ENCODE measurements at regions not wholly inside any gene's neighbourhood (a gene's known extent, or its start where the extent isn't known, plus 50 kb on each side); places are given as distances from the start of the nearest gene placed in this dataset.

DNA sequence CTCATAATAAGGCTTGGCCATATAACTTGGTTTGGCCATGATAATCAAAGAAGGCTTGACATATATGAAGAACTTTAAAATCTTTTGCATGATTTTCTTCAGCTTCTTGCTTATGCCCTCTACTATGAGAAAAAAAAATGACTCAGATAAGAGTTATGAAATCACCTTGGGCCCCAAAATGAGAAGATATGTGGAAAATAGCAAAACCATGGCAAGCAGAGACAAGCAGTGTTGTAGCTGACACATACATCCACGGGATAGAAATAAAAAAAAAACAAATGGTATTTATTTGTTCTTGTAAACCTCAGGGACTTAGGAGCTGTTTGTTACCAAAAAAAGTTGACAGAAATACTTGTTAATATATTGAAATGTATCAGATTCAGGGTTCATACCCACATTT, 614.8 kb upstream of the BCHE start:
- ChIA-PET CTCF (ENCODE audit: partially characterized antibody) (no interaction called here), POLR2A (ENCODE audit: partially characterized antibody) (no interaction called here)
- DNase-seq: no peak

DNA sequence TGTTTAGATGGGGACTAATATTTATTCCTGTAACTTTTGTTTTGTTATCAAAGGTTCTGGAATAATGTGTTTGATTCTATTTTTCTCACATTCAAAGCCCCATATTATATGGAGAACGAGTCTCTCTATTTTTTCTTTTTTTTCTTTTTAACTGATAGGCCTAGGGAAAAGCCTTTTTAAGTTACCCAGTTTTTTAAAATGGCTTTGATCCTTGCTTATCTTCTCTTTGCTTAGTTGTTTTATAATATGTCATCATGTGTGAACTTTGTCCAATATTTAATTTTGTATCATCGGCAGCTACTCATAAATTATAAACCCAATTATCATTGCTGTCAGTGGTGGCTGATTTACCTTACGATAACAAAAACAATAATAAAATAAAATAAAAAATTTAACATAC, 610.3 kb upstream of the BCHE start:
- ChIA-PET POLR2A (ENCODE audit: partially characterized antibody) (no interaction called here), CTCF (ENCODE audit: partially characterized antibody) (no interaction called here)
- H3K4me1 ChIP-seq (ENCODE audit: insufficient read depth, low read length): no peaks in the 10 kb centered on the region
- H3K4me3 Mint-ChIP-seq: no peak overlapping the region
- H3K27ac Mint-ChIP-seq: no peak overlapping the region
- DNase-seq: no peak
- H3K36me3 Mint-ChIP-seq: no peaks in the 10 kb centered on the region
- no peak overlapping the region for H3K4me3 ChIP-seq (ENCODE audit: low read length in 2 of 2)
- intact Hi-C loops (cut with micrococcal nuclease): no loop called here
- no peaks in the 10 kb centered on the region for H3K4me1 Mint-ChIP-seq
- H3K27me3 ChIP-seq (ENCODE audit: insufficient read depth, low read length): no peaks in the 10 kb centered on the region
- H3K9me3 ChIP-seq (ENCODE audit: control insufficient read depth in 1 of 2, low read length in 2 of 2): peaks cover 0 to 3% of the 10 kb centered on the region in 2 donors
- peaks cover 0 to 12% (median 4%) of the 10 kb centered on the region in 8 donors for H3K9me3 Mint-ChIP-seq
- no peaks in the 10 kb centered on the region for H3K27me3 Mint-ChIP-seq
- H3K36me3 ChIP-seq (ENCODE audit: insufficient read depth, low read length): no peaks in the 10 kb centered on the region
- H3K27ac ChIP-seq (ENCODE audit: low read depth, low read length): no peak overlapping the region

More for the DNA sequence above, 614.8 kb upstream of the BCHE start:
- Mint-ChIP-seq H3K9me3 (peaks cover 0 to 8% (median 0%) of the 10 kb centered on the region in 8 donors), H3K36me3 (no peaks in the 10 kb centered on the region), H3K4me1 (no peaks in the 10 kb centered on the region), H3K27ac (no peak overlapping the region), H3K27me3 (no peaks in the 10 kb centered on the region), H3K4me3 (no peak overlapping the region)
- Histone ChIP-seq H3K4me3 (ENCODE audit: low read length in 2 of 2) (no peak overlapping the region), H3K27me3 (ENCODE audit: insufficient read depth, low read length) (no peaks in the 10 kb centered on the region), H3K4me1 (ENCODE audit: insufficient read depth, low read length) (no peaks in the 10 kb centered on the region), H3K27ac (ENCODE audit: low read depth, low read length) (no peak overlapping the region), H3K9me3 (ENCODE audit: control insufficient read depth in 1 of 2, low read length in 2 of 2) (no peaks in the 10 kb centered on the region), H3K36me3 (ENCODE audit: insufficient read depth, low read length) (no peaks in the 10 kb centered on the region)
- intact Hi-C loops (cut with micrococcal nuclease): no loop called here

DNA sequence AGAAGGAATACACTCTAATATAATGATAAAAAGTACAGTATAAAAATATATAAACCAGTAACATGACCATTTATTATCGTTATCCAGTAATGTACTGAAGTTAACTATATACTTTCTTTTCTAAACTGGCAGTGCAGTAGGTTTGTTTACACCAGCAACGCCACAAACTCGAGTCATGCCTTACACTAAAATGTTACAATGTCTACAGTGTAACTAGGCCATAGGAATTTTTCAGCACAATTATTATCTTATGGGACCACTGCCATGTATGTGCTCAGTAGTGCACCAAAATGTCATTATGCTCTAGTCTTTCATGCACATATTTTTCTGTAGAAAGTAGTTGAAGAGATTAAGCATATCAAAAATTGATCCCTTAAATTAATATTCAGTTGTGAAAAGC, 609.8 kb upstream of the BCHE start:
- H3K27ac ChIP-seq (ENCODE audit: low read depth, low read length): no peak overlapping the region
- no peak for DNase-seq
- Mint-ChIP-seq H3K9me3 (peaks cover 2 to 12% (median 4%) of the 10 kb centered on the region in 8 donors), H3K4me3 (no peak overlapping the region), H3K27ac (no peak overlapping the region), H3K4me1 (no peaks in the 10 kb centered on the region), H3K27me3 (no peaks in the 10 kb centered on the region), H3K36me3 (no peaks in the 10 kb centered on the region)
- CTCF ChIA-PET (ENCODE audit: partially characterized antibody): no interaction called here
- POLR2A ChIA-PET (ENCODE audit: partially characterized antibody): no interaction called here
- H3K9me3 ChIP-seq (ENCODE audit: control insufficient read depth in 1 of 2, low read length in 2 of 2): peaks cover 0 to 5% of the 10 kb centered on the region in 2 donors
- H3K4me3 ChIP-seq (ENCODE audit: low read length in 2 of 2): no peak overlapping the region
- H3K27me3 ChIP-seq (ENCODE audit: insufficient read depth, low read length): no peaks in the 10 kb centered on the region
- H3K4me1 ChIP-seq (ENCODE audit: insufficient read depth, low read length): no peaks in the 10 kb centered on the region
- no peaks in the 10 kb centered on the region for H3K36me3 ChIP-seq (ENCODE audit: insufficient read depth, low read length)
- intact Hi-C loops (cut with micrococcal nuclease): no loop called here

DNA sequence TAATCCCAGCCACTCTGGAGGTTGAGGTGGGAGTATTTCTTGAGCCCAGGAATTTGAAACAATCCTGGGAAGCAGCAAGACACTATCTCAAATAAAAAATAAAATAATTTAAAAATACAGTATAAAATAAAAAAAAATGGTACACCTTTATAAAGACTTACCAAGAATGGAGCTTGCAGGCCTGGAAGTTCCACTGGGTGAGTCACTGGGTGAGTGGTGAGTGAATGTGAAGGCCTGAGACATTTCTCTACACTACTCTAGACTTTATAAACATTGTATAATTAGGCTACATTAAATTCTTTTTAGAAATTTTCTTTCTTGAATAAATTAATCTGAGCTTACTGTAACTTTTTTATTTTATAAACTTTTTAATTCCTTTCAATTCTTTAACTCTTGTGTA, 609.1 kb upstream of the BCHE start:
- no peak overlapping the region for H3K4me3 ChIP-seq (ENCODE audit: low read length in 2 of 2)
- ChIA-PET CTCF (ENCODE audit: partially characterized antibody) (no interaction called here), POLR2A (ENCODE audit: partially characterized antibody) (no interaction called here)
- Mint-ChIP-seq H3K27ac (no peak overlapping the region), H3K9me3 (peaks cover 2 to 12% (median 4%) of the 10 kb centered on the region in 8 donors), H3K27me3 (no peaks in the 10 kb centered on the region), H3K36me3 (no peaks in the 10 kb centered on the region), H3K4me1 (no peaks in the 10 kb centered on the region), H3K4me3 (no peak overlapping the region)
- H3K9me3 ChIP-seq (ENCODE audit: control insufficient read depth in 1 of 2, low read length in 2 of 2): peaks cover 0 to 5% of the 10 kb centered on the region in 2 donors
- intact Hi-C loops (cut with micrococcal nuclease): no loop called here
- no peaks in the 10 kb centered on the region for H3K36me3 ChIP-seq (ENCODE audit: insufficient read depth, low read length)
- no peaks in the 10 kb centered on the region for H3K27me3 ChIP-seq (ENCODE audit: insufficient read depth, low read length)
- no peak for DNase-seq
- no peak overlapping the region for H3K27ac ChIP-seq (ENCODE audit: low read depth, low read length)
- H3K4me1 ChIP-seq (ENCODE audit: insufficient read depth, low read length): no peaks in the 10 kb centered on the region

DNA sequence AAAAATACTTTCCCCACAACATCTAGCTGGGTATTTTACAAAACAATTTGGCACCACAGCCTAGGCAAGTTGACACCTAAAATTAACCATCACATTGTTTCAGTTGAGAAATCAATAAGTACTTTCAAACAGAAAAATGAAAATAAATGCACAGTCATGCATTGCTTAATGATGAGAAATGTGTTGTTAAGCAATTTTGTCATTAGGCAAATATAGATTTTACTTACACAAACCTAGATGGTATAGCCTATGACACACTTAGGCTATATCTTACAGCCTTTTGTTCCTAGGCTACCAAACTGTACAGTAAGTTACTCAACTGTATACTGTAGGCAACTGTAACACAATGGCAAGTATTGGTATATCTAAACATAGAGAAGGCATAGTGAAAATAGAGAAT, 608.6 kb upstream of the BCHE start:
- Mint-ChIP-seq H3K36me3 (no peaks in the 10 kb centered on the region), H3K9me3 (peaks cover 2 to 12% (median 7%) of the 10 kb centered on the region in 8 donors), H3K4me1 (no peaks in the 10 kb centered on the region), H3K27ac (no peak overlapping the region), H3K4me3 (no peak overlapping the region), H3K27me3 (no peaks in the 10 kb centered on the region)
- Histone ChIP-seq H3K27ac (ENCODE audit: low read depth, low read length) (no peak overlapping the region), H3K4me1 (ENCODE audit: insufficient read depth, low read length) (no peaks in the 10 kb centered on the region), H3K4me3 (ENCODE audit: low read length in 2 of 2) (no peak overlapping the region), H3K9me3 (ENCODE audit: control insufficient read depth in 1 of 2, low read length in 2 of 2) (peaks cover 0 to 5% of the 10 kb centered on the region in 2 donors), H3K27me3 (ENCODE audit: insufficient read depth, low read length) (no peaks in the 10 kb centered on the region), H3K36me3 (ENCODE audit: insufficient read depth, low read length) (no peaks in the 10 kb centered on the region)
- POLR2A ChIA-PET (ENCODE audit: partially characterized antibody): no interaction called here
- CTCF ChIA-PET (ENCODE audit: partially characterized antibody): no interaction called here
- intact Hi-C loops (cut with micrococcal nuclease): no loop called here
- DNase-seq: no peak

GRCh38 chr3:166444756-166445155, 607.5 kb upstream of the BCHE start:
- H3K4me3 Mint-ChIP-seq: no peak overlapping the region
- POLR2A ChIA-PET (ENCODE audit: partially characterized antibody): no interaction called here

DNA sequence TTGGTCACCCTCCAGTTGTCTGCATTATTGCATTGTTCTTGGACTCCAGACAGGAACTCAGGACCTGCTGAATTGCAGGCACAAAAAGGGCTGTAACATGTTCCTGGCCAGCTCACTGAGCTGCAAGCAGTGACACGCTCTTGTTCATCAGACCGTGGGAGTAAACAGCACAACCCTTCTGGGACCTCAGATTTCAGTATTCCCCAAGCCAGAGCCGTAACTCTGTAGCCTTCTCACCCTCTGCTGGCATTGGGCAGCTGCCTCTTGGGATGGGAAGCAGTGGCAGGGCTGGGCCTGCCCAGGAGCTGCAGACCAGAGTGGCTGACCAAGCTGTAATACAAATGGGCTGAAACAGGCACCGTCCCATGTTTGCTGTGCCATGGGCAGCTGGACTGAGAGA, 607.1 kb upstream of the BCHE start:
- Mint-ChIP-seq H3K27me3 (no peaks in the 10 kb centered on the region), H3K27ac (no peak overlapping the region), H3K36me3 (no peaks in the 10 kb centered on the region), H3K4me3 (no peak overlapping the region), H3K4me1 (no peaks in the 10 kb centered on the region), H3K9me3 (peaks cover 2 to 18% (median 7%) of the 10 kb centered on the region in 8 donors)
- Histone ChIP-seq H3K4me1 (ENCODE audit: insufficient read depth, low read length) (no peaks in the 10 kb centered on the region), H3K27me3 (ENCODE audit: insufficient read depth, low read length) (no peaks in the 10 kb centered on the region), H3K4me3 (ENCODE audit: low read length in 2 of 2) (no peak overlapping the region), H3K9me3 (ENCODE audit: control insufficient read depth in 1 of 2, low read length in 2 of 2) (peaks cover 0 to 5% of the 10 kb centered on the region in 2 donors), H3K36me3 (ENCODE audit: insufficient read depth, low read length) (no peaks in the 10 kb centered on the region), H3K27ac (ENCODE audit: low read depth, low read length) (no peak overlapping the region)
- ChIA-PET CTCF (ENCODE audit: partially characterized antibody) (no interaction called here), POLR2A (ENCODE audit: partially characterized antibody) (no interaction called here)
- intact Hi-C loops (cut with micrococcal nuclease): no loop called here
- DNase-seq: no peak

More at GRCh38 chr3:166444756-166445155, 607.5 kb upstream of the BCHE start:
- no peak overlapping the region for H3K27ac Mint-ChIP-seq
- Histone ChIP-seq H3K4me1 (ENCODE audit: insufficient read depth, low read length) (no peaks in the 10 kb centered on the region), H3K27me3 (ENCODE audit: insufficient read depth, low read length) (no peaks in the 10 kb centered on the region), H3K27ac (ENCODE audit: low read depth, low read length) (no peak overlapping the region), H3K4me3 (ENCODE audit: low read length in 2 of 2) (no peak overlapping the region), H3K36me3 (ENCODE audit: insufficient read depth, low read length) (no peaks in the 10 kb centered on the region), H3K9me3 (ENCODE audit: control insufficient read depth in 1 of 2, low read length in 2 of 2) (peaks cover 0 to 5% of the 10 kb centered on the region in 2 donors)
- intact Hi-C loops (cut with micrococcal nuclease): no loop called here
- CTCF ChIA-PET (ENCODE audit: partially characterized antibody): no interaction called here
- no peaks in the 10 kb centered on the region for H3K4me1 Mint-ChIP-seq
- no peak for DNase-seq
- peaks cover 2 to 14% (median 7%) of the 10 kb centered on the region in 8 donors for H3K9me3 Mint-ChIP-seq
- no peaks in the 10 kb centered on the region for H3K36me3 Mint-ChIP-seq
- H3K27me3 Mint-ChIP-seq: no peaks in the 10 kb centered on the region

DNA sequence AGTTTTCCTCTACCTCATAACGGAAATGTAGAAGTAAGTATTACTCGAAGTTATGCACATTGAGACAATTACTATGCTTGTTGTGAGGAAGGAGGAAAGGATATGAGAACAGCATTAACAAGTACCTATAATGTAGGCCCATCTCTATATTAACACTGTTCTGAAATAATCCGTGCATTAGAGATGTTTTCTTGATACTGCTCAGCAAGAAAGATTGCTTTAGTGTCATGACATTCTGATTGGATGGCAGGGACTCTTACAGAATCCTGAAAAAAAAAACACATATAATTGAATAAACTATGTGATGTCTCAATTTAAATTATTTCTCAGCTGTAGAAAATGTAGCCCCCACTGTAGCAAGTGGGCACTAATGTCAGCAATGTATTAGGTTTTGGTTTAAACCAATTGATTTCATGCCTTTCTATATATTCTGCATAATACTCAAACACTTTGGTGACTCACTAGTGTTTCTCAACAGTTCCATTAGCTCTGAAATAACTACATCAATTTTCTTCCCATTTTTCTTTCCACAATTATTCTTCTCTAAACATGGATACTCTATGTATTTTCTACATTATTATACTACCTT, 598.3 kb upstream of the BCHE start:
- Histone ChIP-seq H3K4me1 (ENCODE audit: insufficient read depth, low read length) (no peaks in the 10 kb centered on the region), H3K9me3 (ENCODE audit: control insufficient read depth in 1 of 2, low read length in 2 of 2) (no peaks in the 10 kb centered on the region), H3K36me3 (ENCODE audit: insufficient read depth, low read length) (no peaks in the 10 kb centered on the region), H3K27me3 (ENCODE audit: insufficient read depth, low read length) (no peaks in the 10 kb centered on the region), H3K4me3 (ENCODE audit: low read length in 2 of 2) (no peak overlapping the region), H3K27ac (ENCODE audit: low read depth, low read length) (no peak overlapping the region)
- H3K27me3 Mint-ChIP-seq: no peaks in the 10 kb centered on the region
- no peaks in the 10 kb centered on the region for H3K4me1 Mint-ChIP-seq
- ChIA-PET CTCF (ENCODE audit: partially characterized antibody) (no interaction called here), POLR2A (ENCODE audit: partially characterized antibody) (no interaction called here)
- intact Hi-C loops (cut with micrococcal nuclease): no loop called here
- H3K9me3 Mint-ChIP-seq: peaks cover 0 to 8% (median 0%) of the 10 kb centered on the region in 8 donors
- H3K36me3 Mint-ChIP-seq: no peaks in the 10 kb centered on the region
- DNase-seq: no peak
- H3K27ac Mint-ChIP-seq: no peak overlapping the region
- no peak overlapping the region for H3K4me3 Mint-ChIP-seq
